ENCODE measurements at regions not wholly inside any gene's neighbourhood (a gene's known extent, or its start where the extent isn't known, plus 50 kb on each side); places are given as distances from the start of the nearest gene placed in this dataset.

- H3K27ac ChIP-seq (ENCODE audit: low read depth in 1 of 2, low read length in 2 of 2): no peak overlapping the region
- H3K4me3 ChIP-seq (ENCODE audit: low read length): no peak overlapping the region
- Mint-ChIP-seq H3K4me3 (no peak overlapping the region), H3K27ac (no peak overlapping the region), H3K4me1 (ENCODE audit: low read depth) (no peaks in the 10 kb centered on the region), H3K36me3 (ENCODE audit: low read depth) (no peaks in the 10 kb centered on the region), H3K27me3 (peaks cover 39% of the 10 kb centered on the region), H3K9me3 (no peaks in the 10 kb centered on the region)
- no peak for TF ChIP-seq CTCF (IDR thresholded peaks at IDR 0.05)
- DNase-seq (no peak), ATAC-seq (ENCODE audit: poor library complexity) (no peak)
- H3K27me3 ChIP-seq (ENCODE audit: control insufficient read depth in 1 of 2, insufficient read depth in 2 of 2, low read length in 2 of 2): peaks cover 3 to 4% of the 10 kb centered on the region in 2 experiments
- POLR2A ChIA-PET: no interaction called here
- intact Hi-C loops (cut with DNase I, micrococcal nuclease): no loop called here
- no peaks in the 10 kb centered on the region for H3K4me1 ChIP-seq (ENCODE audit: insufficient read depth, low read length)
- CTCF ChIA-PET: no interaction called here
- H3K36me3 ChIP-seq (ENCODE audit: insufficient read depth, low read length): no peaks in the 10 kb centered on the region
- H3K9me3 ChIP-seq (ENCODE audit: control insufficient read depth in 1 of 2, insufficient read depth in 1 of 2, low read length in 2 of 2): no peaks in the 10 kb centered on the region
Measured at GRCh38 chr2:136411946-136412345, 294.0 kb upstream of the CXCR4 start.

GRCh38 chr2:136410673-136411072, 292.7 kb upstream of the CXCR4 start:
- Histone ChIP-seq H3K27ac (ENCODE audit: low read depth in 1 of 2, low read length in 2 of 2) (no peak overlapping the region), H3K4me3 (ENCODE audit: low read length) (no peak overlapping the region), H3K9me3 (ENCODE audit: control insufficient read depth in 1 of 2, insufficient read depth in 1 of 2, low read length in 2 of 2) (no peaks in the 10 kb centered on the region), H3K4me1 (ENCODE audit: insufficient read depth, low read length) (no peaks in the 10 kb centered on the region), H3K27me3 (ENCODE audit: control insufficient read depth in 1 of 2, insufficient read depth in 2 of 2, low read length in 2 of 2) (peaks cover 3 to 13% of the 10 kb centered on the region in 2 experiments), H3K36me3 (ENCODE audit: insufficient read depth, low read length) (no peaks in the 10 kb centered on the region)
- Mint-ChIP-seq H3K27me3 (peaks cover 43% of the 10 kb centered on the region), H3K36me3 (ENCODE audit: low read depth) (no peaks in the 10 kb centered on the region), H3K4me3 (no peak overlapping the region), H3K9me3 (no peaks in the 10 kb centered on the region), H3K27ac (no peak overlapping the region), H3K4me1 (ENCODE audit: low read depth) (no peaks in the 10 kb centered on the region)
- no peak for DNase-seq
- TF ChIP-seq CTCF (IDR thresholded peaks at IDR 0.05): no peak
- ChIA-PET CTCF (no interaction called here), POLR2A (no interaction called here)
- ATAC-seq (ENCODE audit: poor library complexity): no peak
- intact Hi-C loops (cut with DNase I, micrococcal nuclease): no loop called here

GRCh38 chr2:136408795-136409194, 290.8 kb upstream of the CXCR4 start:
- H3K9me3 ChIP-seq (ENCODE audit: control insufficient read depth in 1 of 2, insufficient read depth in 1 of 2, low read length in 2 of 2): no peaks in the 10 kb centered on the region
- no peak overlapping the region for H3K27ac Mint-ChIP-seq
- H3K4me1 ChIP-seq (ENCODE audit: insufficient read depth, low read length): no peaks in the 10 kb centered on the region
- no peaks in the 10 kb centered on the region for H3K36me3 ChIP-seq (ENCODE audit: insufficient read depth, low read length)
- H3K4me1 Mint-ChIP-seq (ENCODE audit: low read depth): no peaks in the 10 kb centered on the region
- no peak for TF ChIP-seq CTCF (IDR thresholded peaks at IDR 0.05)
- intact Hi-C loops (cut with DNase I, micrococcal nuclease): no loop called here
- H3K4me3 ChIP-seq (ENCODE audit: low read length): no peak overlapping the region
- DNase-seq (no peak), ATAC-seq (ENCODE audit: poor library complexity) (no peak)
- peaks cover 47% of the 10 kb centered on the region for H3K27me3 Mint-ChIP-seq
- H3K36me3 Mint-ChIP-seq (ENCODE audit: low read depth): no peaks in the 10 kb centered on the region
- H3K4me3 Mint-ChIP-seq: no peak overlapping the region
- POLR2A ChIA-PET: no interaction called here
- peaks cover 12 to 17% of the 10 kb centered on the region in 2 experiments for H3K27me3 ChIP-seq (ENCODE audit: control insufficient read depth in 1 of 2, insufficient read depth in 2 of 2, low read length in 2 of 2)
- no peaks in the 10 kb centered on the region for H3K9me3 Mint-ChIP-seq
- CTCF ChIA-PET: no interaction called here
- H3K27ac ChIP-seq (ENCODE audit: low read depth in 1 of 2, low read length in 2 of 2): no peak overlapping the region
